BE2C (cell line): ENCODE measurements at regions not wholly inside any gene's neighbourhood (a gene's known extent, or its start where the extent isn't known, plus 50 kb on each side); places are given as distances from the start of the nearest gene placed in this dataset.
A peak's percentile ranks its signal among the peaks of the same experiment; 100 is the strongest.

Experiments
- DNase-seq: peaks from one replicate; pipeline ENCODE4 v3.0.0-alpha.2; 2020
- H3K27me3 ChIP-seq: fragments of 250-450 bp; sonication (Bioruptor Pico); 2 replicates; pipeline ENCODE4 v1.5.1; 2020; ENCODE audit warnings: mild to moderate bottlenecking
- H3K36me3 ChIP-seq: fragments of 250-450 bp; sonication (Bioruptor Pico); 2 replicates; pipeline ENCODE4 v1.5.1; 2020; ENCODE audit warnings: mild to moderate bottlenecking
- H3K4me1 ChIP-seq: fragments of 250-450 bp; sonication (Bioruptor Pico); 2 replicates; pipeline ENCODE4 v1.5.1; 2020
- H3K4me3 ChIP-seq: 2 replicates; pipeline ENCODE4 v1.5.1; 2011; ENCODE audit warnings: low read depth, low read length
- H3K9me3 ChIP-seq: fragments of 250-450 bp; sonication (Bioruptor Pico); 2 replicates; pipeline ENCODE4 v1.5.1; 2020
- CTCF ChIP-seq: IDR thresholded peaks from 2 replicates; pipeline ENCODE4 v1.5.1; 2012; ENCODE audit warnings: mild to moderate bottlenecking, low read depth, low read length

GRCh38 chr18:27763936-27764335 is 413.0 kb downstream of the CDH2 start:
- H3K4me1 ChIP-seq = no peaks in the 10 kb centered on the region
- H3K4me3 ChIP-seq = no peak overlapping the region
- H3K36me3 ChIP-seq = no peaks in the 10 kb centered on the region
- no peak for TF ChIP-seq CTCF
- no peaks in the 10 kb centered on the region for H3K27me3 ChIP-seq
- no peak for DNase-seq
- no peaks in the 10 kb centered on the region for H3K9me3 ChIP-seq

DNA sequence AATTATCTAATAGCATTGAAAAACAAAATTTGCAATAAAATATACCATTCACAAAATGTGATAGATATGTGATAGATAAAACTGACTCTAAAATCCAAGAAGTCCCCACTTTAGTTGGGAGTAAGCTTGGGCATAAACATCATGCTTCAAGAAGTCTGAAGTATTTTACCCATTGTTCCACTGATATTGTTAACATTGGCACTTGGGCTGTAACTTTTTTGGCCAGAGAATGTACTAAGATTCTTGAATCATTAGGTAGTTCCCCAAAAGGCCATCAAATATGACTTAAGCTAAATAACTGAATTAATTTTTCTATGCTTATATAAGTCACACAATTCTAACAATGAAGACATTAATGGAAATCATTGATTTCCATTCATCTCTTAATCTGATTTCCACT is 413.6 kb downstream of the CDH2 start:
- Histone ChIP-seq H3K36me3 (no peaks in the 10 kb centered on the region), H3K4me1 (no peaks in the 10 kb centered on the region), H3K27me3 (no peaks in the 10 kb centered on the region), H3K9me3 (no peaks in the 10 kb centered on the region), H3K4me3 (no peak overlapping the region)
- TF ChIP-seq CTCF = no peak
- DNase-seq = no peak

- H3K36me3 ChIP-seq = no peaks in the 10 kb centered on the region
- H3K27me3 ChIP-seq = no peaks in the 10 kb centered on the region
- no peak for TF ChIP-seq CTCF
- H3K4me3 ChIP-seq = no peak overlapping the region
- DNase-seq = no peak
- H3K9me3 ChIP-seq = no peaks in the 10 kb centered on the region
- H3K4me1 ChIP-seq = no peaks in the 10 kb centered on the region
Measured at GRCh38 chr18:27762054-27762453, 414.9 kb downstream of the CDH2 start.

- Histone ChIP-seq H3K36me3 (no peaks in the 10 kb centered on the region), H3K4me1 (no peaks in the 10 kb centered on the region), H3K4me3 (no peak overlapping the region), H3K9me3 (no peaks in the 10 kb centered on the region), H3K27me3 (no peaks in the 10 kb centered on the region)
- DNase-seq = no peak
- no peak for TF ChIP-seq CTCF
Measured at GRCh38 chr18:27752944-27753343, 424.0 kb downstream of the CDH2 start.

- Histone ChIP-seq H3K36me3 (no peaks in the 10 kb centered on the region), H3K4me3 (no peak overlapping the region), H3K27me3 (no peaks in the 10 kb centered on the region), H3K9me3 (no peaks in the 10 kb centered on the region), H3K4me1 (no peaks in the 10 kb centered on the region)
- no peak for DNase-seq
- no peak for TF ChIP-seq CTCF
Measured at GRCh38 chr18:27750923-27751322, 426.0 kb downstream of the CDH2 start.

DNA sequence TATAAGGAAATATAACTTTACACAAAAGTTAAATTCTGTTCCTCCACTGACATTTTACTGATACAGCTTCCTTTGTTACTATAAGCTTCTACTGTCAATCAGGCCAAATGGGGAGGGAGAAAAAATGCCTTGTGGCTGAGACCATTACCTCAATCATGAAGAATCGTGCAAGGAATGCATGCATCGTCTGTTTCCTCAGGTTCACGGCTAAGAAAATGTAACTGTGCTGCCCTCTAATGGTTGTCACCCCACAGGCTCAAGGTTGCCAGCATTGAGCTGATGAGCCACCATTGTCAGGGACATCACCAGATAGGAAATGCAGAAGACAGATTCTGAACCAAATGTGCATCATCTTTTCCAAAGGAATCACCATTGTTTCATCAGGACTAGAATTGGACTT is 426.9 kb downstream of the CDH2 start:
- Histone ChIP-seq H3K27me3 (no peaks in the 10 kb centered on the region), H3K9me3 (no peaks in the 10 kb centered on the region), H3K36me3 (no peaks in the 10 kb centered on the region), H3K4me3 (no peak overlapping the region), H3K4me1 (no peaks in the 10 kb centered on the region)
- TF ChIP-seq CTCF = peak; percentile 69
- peak; percentile 30 for DNase-seq
